CD14-positive monocyte (primary cell): ENCODE measurements at regions not wholly inside any gene's neighbourhood (a gene's known extent, or its start where the extent isn't known, plus 50 kb on each side); places are given as distances from the start of the nearest gene placed in this dataset.

Experiments
- DNase-seq, 3 donors: peaks; one replicate each; pipeline ENCODE4 v3.0.0-alpha.2; 2011 to 2022
- H2AFZ ChIP-seq: 2 replicates; pipeline ENCODE4 v1.6.0; 2012; ENCODE audit warnings: mild to moderate bottlenecking, low read depth, low read length, inconsistent platforms; ENCODE audit not compliant: insufficient read depth, poor library complexity, severe bottlenecking
- H3K27ac ChIP-seq, 2 donors: 1 replicate in 1 of 2; 2 replicates in 1 of 2; pipeline ENCODE4 v1.5.1; 2012 to 2013; ENCODE audit warnings: low read length in 2 of 2, control low read depth in 1 of 2, inconsistent platforms in 1 of 2, low read depth in 1 of 2, mild to moderate bottlenecking in 1 of 2
- H3K27me3 ChIP-seq, 2 donors: one replicate each; pipeline versions ENCODE4 v1.6.0 to v1.6.1; 2011 to 2013; ENCODE audit warnings: low read length in 2 of 2; ENCODE audit not compliant: control insufficient read depth in 2 of 2, insufficient read depth in 2 of 2
- H3K36me3 ChIP-seq, 2 donors: replicated peaks in 1 of 2; 1 replicate in 1 of 2; 2 replicates in 1 of 2; pipeline versions ENCODE4 v1.5.1 to v1.6.1; 2012 to 2013; ENCODE audit warnings: low read length in 2 of 2, control low read depth in 1 of 2, inconsistent platforms in 1 of 2, mild to moderate bottlenecking in 1 of 2; ENCODE audit not compliant: insufficient read depth in 2 of 2, control insufficient read depth in 1 of 2
- H3K4me1 ChIP-seq, 2 donors: 1 replicate in 1 of 2; 2 replicates in 1 of 2; pipeline versions ENCODE4 v1.5.1 to v1.6.1; 2012 to 2013; ENCODE audit warnings: low read length in 2 of 2, control low read depth in 1 of 2, inconsistent platforms in 1 of 2, mild to moderate bottlenecking in 1 of 2, moderate library complexity in 1 of 2; ENCODE audit not compliant: insufficient read depth in 2 of 2, control insufficient read depth in 1 of 2
- H3K4me2 ChIP-seq: replicated peaks from 2 replicates; pipeline ENCODE3; 2012; ENCODE audit warnings: low read length, moderate library complexity, mild to moderate bottlenecking; ENCODE audit not compliant: poor library complexity, severe bottlenecking; ENCODE audit errors: extremely low read depth
- H3K4me3 ChIP-seq, 3 experiments: fragments of 200-600 bp in 1 of 3; sonication (generic) in 1 of 3; replicated peaks in 1 of 3; 1 replicate in 2 of 3; 2 replicates in 1 of 3; pipeline ENCODE4 v1.5.1; 2011 to 2013; ENCODE audit warnings: low read length in 3 of 3, mild to moderate bottlenecking in 3 of 3, control low read depth in 2 of 3, low read depth in 2 of 3, inconsistent platforms in 1 of 3, moderate library complexity in 1 of 3
- H3K79me2 ChIP-seq: 2 replicates; pipeline ENCODE4 v1.6.0; 2012; ENCODE audit warnings: mild to moderate bottlenecking, control low read depth, inconsistent platforms, low read length, moderate library complexity; ENCODE audit not compliant: insufficient read depth
- H3K9ac ChIP-seq: 2 replicates; pipeline ENCODE4 v1.6.0; 2017; ENCODE audit warnings: low read length, mild to moderate bottlenecking; ENCODE audit not compliant: insufficient read depth, poor library complexity, severe bottlenecking
- H3K9me3 ChIP-seq, 2 donors: replicated peaks in 1 of 2; 1 replicate in 1 of 2; 2 replicates in 1 of 2; pipeline versions ENCODE4 v1.5.1 to v1.6.1; 2012 to 2013; ENCODE audit warnings: low read length in 2 of 2, control low read depth in 1 of 2; ENCODE audit not compliant: control insufficient read depth in 1 of 2, insufficient read depth in 1 of 2
- H4K20me1 ChIP-seq: 2 replicates; pipeline ENCODE4 v1.6.0; 2012; ENCODE audit warnings: mild to moderate bottlenecking, low read length, control low read depth, moderate library complexity; ENCODE audit not compliant: insufficient read depth
- H3K27ac Mint-ChIP-seq, 7 donors: one replicate each; pipeline ENCODE4 v1.8.0; 2020; ENCODE audit warnings: mild to moderate bottlenecking in 7 of 7, mixed read lengths in 7 of 7, moderate library complexity in 6 of 7, inconsistent platforms in 2 of 7
- H3K27me3 Mint-ChIP-seq, 3 donors: one replicate each; pipeline ENCODE4 v1.8.0; 2021 to 2022; ENCODE audit warnings: low read depth in 3 of 3, mild to moderate bottlenecking in 3 of 3, mixed read lengths in 3 of 3, moderate library complexity in 3 of 3, inconsistent platforms in 1 of 3
- H3K36me3 Mint-ChIP-seq, 2 donors: one replicate each; pipeline ENCODE4 v1.8.0; 2020; ENCODE audit warnings: mixed read lengths in 2 of 2, inconsistent platforms in 1 of 2, mild to moderate bottlenecking in 1 of 2
- H3K4me1 Mint-ChIP-seq: one replicate; pipeline ENCODE4 v1.8.0; 2020; ENCODE audit warnings: mild to moderate bottlenecking, mixed read lengths
- H3K4me3 Mint-ChIP-seq, 2 donors: one replicate each; pipeline ENCODE4 v1.8.0; 2020; ENCODE audit warnings: mild to moderate bottlenecking in 2 of 2, mixed read lengths in 2 of 2, moderate library complexity in 1 of 2
- H3K9me3 Mint-ChIP-seq, 7 donors: one replicate each; pipeline ENCODE4 v1.8.0; 2020 to 2022; ENCODE audit warnings: mixed read lengths in 7 of 7, mild to moderate bottlenecking in 6 of 7, moderate library complexity in 6 of 7, inconsistent platforms in 2 of 7
- WGBS: methylation state at CpG from one replicate; pipeline ENCODE4 v1.1.5; 2013; ENCODE audit warnings: missing lambda C conversion rate; ENCODE audit not compliant: insufficient coverage; 5-methylcytosine and 5-hydroxymethylcytosine counted together
- intact Hi-C, 2 donors: fragments of 100-400 bp; cut with micrococcal nuclease; formaldehyde crosslinking; loops; one replicate each; pipeline versions ENCODE4 v1.15.0 to v1.15.1; 2023
- TF ChIP-seq, protein P1 (sequence below): fragments of 200-600 bp; IDR thresholded peaks from one replicate; pipeline ENCODE4 v1.8.0; 2022; ENCODE audit warnings: antibody characterized with exemption, mild to moderate bottlenecking

DNA sequence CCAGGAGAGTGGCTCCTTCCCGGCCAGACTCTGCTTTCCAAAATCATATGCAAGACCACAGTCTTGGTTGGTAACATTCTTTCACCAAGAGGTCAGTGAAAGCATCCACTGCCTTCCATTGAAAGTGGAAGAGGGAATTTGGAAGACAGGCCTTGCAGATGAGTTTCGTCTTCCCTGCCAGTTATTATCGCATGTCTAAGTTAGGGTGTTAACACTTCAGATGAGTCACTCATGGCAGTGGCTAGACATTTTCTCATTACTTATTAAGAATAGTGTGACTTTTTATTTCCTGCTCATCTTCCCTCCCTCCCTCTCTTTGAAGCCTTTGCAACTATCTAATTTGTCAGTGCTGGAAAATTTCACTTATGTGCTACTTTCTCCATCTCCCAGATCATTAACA is 102.9 kb upstream of the EPB41L3 start:
- H3K4me3 ChIP-seq: no peak overlapping the region
- TF ChIP-seq, protein P1, sequence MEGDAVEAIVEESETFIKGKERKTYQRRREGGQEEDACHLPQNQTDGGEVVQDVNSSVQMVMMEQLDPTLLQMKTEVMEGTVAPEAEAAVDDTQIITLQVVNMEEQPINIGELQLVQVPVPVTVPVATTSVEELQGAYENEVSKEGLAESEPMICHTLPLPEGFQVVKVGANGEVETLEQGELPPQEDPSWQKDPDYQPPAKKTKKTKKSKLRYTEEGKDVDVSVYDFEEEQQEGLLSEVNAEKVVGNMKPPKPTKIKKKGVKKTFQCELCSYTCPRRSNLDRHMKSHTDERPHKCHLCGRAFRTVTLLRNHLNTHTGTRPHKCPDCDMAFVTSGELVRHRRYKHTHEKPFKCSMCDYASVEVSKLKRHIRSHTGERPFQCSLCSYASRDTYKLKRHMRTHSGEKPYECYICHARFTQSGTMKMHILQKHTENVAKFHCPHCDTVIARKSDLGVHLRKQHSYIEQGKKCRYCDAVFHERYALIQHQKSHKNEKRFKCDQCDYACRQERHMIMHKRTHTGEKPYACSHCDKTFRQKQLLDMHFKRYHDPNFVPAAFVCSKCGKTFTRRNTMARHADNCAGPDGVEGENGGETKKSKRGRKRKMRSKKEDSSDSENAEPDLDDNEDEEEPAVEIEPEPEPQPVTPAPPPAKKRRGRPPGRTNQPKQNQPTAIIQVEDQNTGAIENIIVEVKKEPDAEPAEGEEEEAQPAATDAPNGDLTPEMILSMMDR: no peak
- no peaks in the 10 kb centered on the region for H3K9me3 ChIP-seq
- no peak overlapping the region for H3K27ac Mint-ChIP-seq
- H3K4me1 ChIP-seq: no peaks in the 10 kb centered on the region
- peaks cover 0 to 5% (median 5%) of the 10 kb centered on the region in 3 donors for H3K27me3 Mint-ChIP-seq
- no peaks in the 10 kb centered on the region for H3K79me2 ChIP-seq
- H3K36me3 ChIP-seq: no peaks in the 10 kb centered on the region
- 80% methylated on average over 1 of the region's 3 CpGs for WGBS
- H3K9me3 Mint-ChIP-seq: peaks cover 0 to 1% (median 0%) of the 10 kb centered on the region in 7 donors
- H3K36me3 Mint-ChIP-seq: no peaks in the 10 kb centered on the region
- no peak overlapping the region for H3K27ac ChIP-seq
- H3K4me3 Mint-ChIP-seq: no peak overlapping the region
- H2AFZ ChIP-seq: no peak overlapping the region
- no peaks in the 10 kb centered on the region for H3K27me3 ChIP-seq
- DNase-seq: no peak
- H3K4me2 ChIP-seq: no peak overlapping the region
- intact Hi-C loops: no loop called here
- H4K20me1 ChIP-seq: no peaks in the 10 kb centered on the region
- no peak overlapping the region for H3K9ac ChIP-seq
- H3K4me1 Mint-ChIP-seq: no peaks in the 10 kb centered on the region

DNA sequence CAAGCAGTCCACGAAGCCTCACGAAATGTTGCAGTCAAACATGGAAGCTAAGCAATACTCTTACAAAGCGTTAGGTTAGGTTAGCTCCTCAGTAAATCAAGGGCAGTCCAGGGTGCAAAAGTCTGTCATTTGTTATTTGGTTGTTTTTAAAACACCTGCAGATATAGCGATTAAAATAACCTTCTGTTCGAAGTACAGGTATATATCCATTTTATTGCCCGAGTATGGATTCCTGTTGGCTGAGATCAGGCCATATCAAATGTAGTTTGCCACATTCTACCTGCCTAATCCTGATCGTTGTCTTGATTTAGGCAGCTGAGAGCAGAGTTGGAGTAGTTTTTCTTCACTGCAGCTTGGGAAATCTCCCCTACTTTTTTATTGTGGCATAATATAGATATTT is 99.5 kb upstream of the EPB41L3 start:
- no peaks in the 10 kb centered on the region for H3K4me1 ChIP-seq
- intact Hi-C loops: no loop called here

More for the DNA sequence above, 99.5 kb upstream of the EPB41L3 start:
- no peak overlapping the region for H3K4me2 ChIP-seq
- peaks cover 4 to 11% of the 10 kb centered on the region in 2 donors for H3K27me3 ChIP-seq
- peaks cover 2 to 11% (median 5%) of the 10 kb centered on the region in 3 donors for H3K27me3 Mint-ChIP-seq
- no peak overlapping the region for H3K9ac ChIP-seq
- no peaks in the 10 kb centered on the region for H3K79me2 ChIP-seq
- no peak overlapping the region for H3K4me3 ChIP-seq
- no peaks in the 10 kb centered on the region for H3K36me3 Mint-ChIP-seq
- no peaks in the 10 kb centered on the region for H4K20me1 ChIP-seq
- no peak overlapping the region for H2AFZ ChIP-seq
- no peak for DNase-seq
- H3K27ac Mint-ChIP-seq: no peak overlapping the region
- no peak overlapping the region for H3K27ac ChIP-seq
- TF ChIP-seq, protein P1: no peak
- 98% methylated on average over 6 of the region's 7 CpGs for WGBS
- no peaks in the 10 kb centered on the region for H3K36me3 ChIP-seq
- no peaks in the 10 kb centered on the region for H3K9me3 Mint-ChIP-seq
- no peaks in the 10 kb centered on the region for H3K4me1 Mint-ChIP-seq
- H3K4me3 Mint-ChIP-seq: no peak overlapping the region
- H3K9me3 ChIP-seq: no peaks in the 10 kb centered on the region
